K562 (cell line): ENCODE measurements at regions not wholly inside any gene's neighbourhood (a gene's known extent, or its start where the extent isn't known, plus 50 kb on each side); places are given as distances from the start of the nearest gene placed in this dataset.

Source experiments
- ATAC-seq: fragments of 200-7000 bp; cut with Tn5 transposase; 3 replicates; pipeline ENCODE4 v1.9.1; 2020; ENCODE audit warnings: moderate library complexity
- BruUV-seq: library from RNA; stranded (reverse); fragments of 400-500 nt; replicated peaks from 2 replicates; lab custom pipeline; 2021; lab: Mats Ljungman, UMichigan
- CTCF ChIA-PET: fragments of 300-600 bp; formaldehyde crosslinking; extraction: SDS; loops from one replicate; lab custom pipeline; 2021; ENCODE audit warnings: low intra/inter-chr PET ratio; lab: Yijun Ruan, JAX
- POLR2A ChIA-PET: fragments of 300-600, 350-650 bp; sonication (Branson Sonifier 250); formaldehyde crosslinking; extraction: SDS; loops from one replicate; lab custom pipeline; 2021; ENCODE audit warnings: antibody characterized with exemption, inconsistent platforms; lab: Yijun Ruan, JAX
- DNase-seq, 4 experiments: peaks; one replicate each; pipeline versions ENCODE4 v3.0.0 to v3.0.0-alpha.2; 2011 to 2018; ENCODE audit warnings: low spot score in 3 of 4, mixed read lengths in 3 of 4; ENCODE audit errors: extremely low read depth in 1 of 4
- FAIRE-seq: peaks from 2 replicates; lab custom pipeline; 2011; peaks lifted over from hg19 to GRCh38; lab: Jason Lieb, UNC
- H2AFZ ChIP-seq: 2 replicates; pipeline ENCODE4 v1.6.0; 2011; ENCODE audit warnings: low read depth, low read length, control low read depth, inconsistent platforms
- H3K27ac ChIP-seq: fragments of 200-600 bp; 3 replicates; pipeline ENCODE4 v1.8.0; 2011; ENCODE audit warnings: low read depth, mild to moderate bottlenecking, control low read depth, inconsistent platforms, low read length, moderate library complexity, mixed read lengths; ENCODE audit errors: extremely low read depth
- H3K27me3 ChIP-seq, 2 experiments: fragments of 300-600 bp in 1 of 2; 2 replicates in 1 of 2; 3 replicates in 1 of 2; pipeline versions ENCODE4 v1.6.0 to v1.8.0; 2011; ENCODE audit warnings: inconsistent platforms in 2 of 2, low read length in 2 of 2, mild to moderate bottlenecking in 1 of 2, mixed read lengths in 1 of 2, moderate library complexity in 1 of 2; ENCODE audit not compliant: control insufficient read depth in 2 of 2, insufficient read depth in 2 of 2
- H3K36me3 ChIP-seq: fragments of 300-600 bp; 3 replicates; pipeline ENCODE4 v1.8.0; 2011; ENCODE audit warnings: mild to moderate bottlenecking, low read length, inconsistent platforms; ENCODE audit not compliant: control insufficient read depth, insufficient read depth
- H3K4me1 ChIP-seq, 2 experiments: fragments of 200-600 bp in 1 of 2; replicated peaks in 1 of 2; 2 replicates in 1 of 2; 3 replicates in 1 of 2; pipeline versions ENCODE4 v1.5.1 to v1.8.0; 2011; ENCODE audit warnings: inconsistent platforms in 2 of 2, low read length in 2 of 2, mild to moderate bottlenecking in 1 of 2, mixed read lengths in 1 of 2, moderate library complexity in 1 of 2; ENCODE audit not compliant: control insufficient read depth in 2 of 2, insufficient read depth in 2 of 2
- H3K4me2 ChIP-seq: 2 replicates; pipeline ENCODE4 v1.6.1; 2011; ENCODE audit warnings: low read length, control low read depth, inconsistent platforms, mixed read lengths; ENCODE audit not compliant: insufficient read depth
- H3K4me3 ChIP-seq: fragments of 200-600 bp; sonication (generic), shearing (Covaris generic); 2 replicates; pipeline ENCODE4 v1.5.1; 2016; ENCODE audit warnings: control low read depth, inconsistent platforms
- H3K79me2 ChIP-seq: fragments of 200-600 bp; 3 replicates; pipeline ENCODE4 v1.8.0; 2011; ENCODE audit warnings: low read length, inconsistent platforms; ENCODE audit not compliant: control insufficient read depth, insufficient read depth
- H3K9ac ChIP-seq, 2 experiments: 2 replicates each; pipeline versions ENCODE4 v1.6.0 to v1.6.1; 2011; ENCODE audit warnings: low read depth in 2 of 2, low read length in 2 of 2, control low read depth in 1 of 2, inconsistent platforms in 1 of 2, mild to moderate bottlenecking in 1 of 2, mixed read lengths in 1 of 2; ENCODE audit not compliant: insufficient read depth in 1 of 2
- H3K9me1 ChIP-seq: one replicate; pipeline ENCODE4 v1.6.0; 2011; ENCODE audit warnings: inconsistent platforms, mild to moderate bottlenecking, low read length, moderate library complexity; ENCODE audit not compliant: control insufficient read depth, insufficient read depth
- H3K9me3 ChIP-seq: replicated peaks from 2 replicates; pipeline ENCODE4 v1.5.1; 2011; ENCODE audit warnings: low read depth, low read length, inconsistent platforms; ENCODE audit not compliant: control insufficient read depth, insufficient read depth
- H4K20me1 ChIP-seq: replicated peaks from 2 replicates; pipeline ENCODE4 v1.6.1; 2011; ENCODE audit warnings: low read length, inconsistent platforms, mixed read lengths; ENCODE audit not compliant: control insufficient read depth, insufficient read depth
- ATF1 ChIP-seq, 2 experiments: fragments of 450-650 bp in 1 of 2; IDR thresholded peaks; 2 replicates each; pipeline ENCODE4 v1.6.1; 2016; ENCODE audit warnings: missing compliant biosample characterization in 1 of 2, missing genetic modification characterization in 1 of 2
- BCL6 ChIP-seq: fragments of 250-450 bp; sonication (Bioruptor Pico); IDR thresholded peaks from 2 replicates; pipeline ENCODE4 v1.4.0; 2020
- CBX3 ChIP-seq, 2 experiments: IDR thresholded peaks; 1 replicate in 1 of 2; 2 replicates in 1 of 2; pipeline ENCODE4 v1.6.1; 2012; ENCODE audit warnings: inconsistent platforms in 2 of 2, low read length in 2 of 2, borderline replicate concordance in 1 of 2, control low read depth in 1 of 2
- CBX5 ChIP-seq: IDR thresholded peaks from 2 replicates; pipeline ENCODE4 v1.6.1; 2014; ENCODE audit warnings: low read depth, borderline replicate concordance
- COPS2 ChIP-seq: fragments of 450-650 bp; conservative IDR thresholded peaks from 2 replicates; pipeline ENCODE4 v1.6.1; 2016; ENCODE audit warnings: mild to moderate bottlenecking, moderate library complexity
- MAFG ChIP-seq: fragments of 450-650 bp; conservative IDR thresholded peaks from 2 replicates; pipeline ENCODE4 v1.6.1; 2016; ENCODE audit warnings: missing genetic modification characterization, missing compliant biosample characterization
- MECOM ChIP-seq: fragments of 250-450 bp; sonication (Bioruptor Pico); IDR thresholded peaks from 2 replicates; pipeline ENCODE4 v1.8.0; 2022; ENCODE audit warnings: inconsistent platforms
- POLR3G ChIP-seq: IDR thresholded peaks from 2 replicates; pipeline ENCODE4 v1.6.1; 2011; ENCODE audit not compliant: insufficient read length, insufficient replicate concordance; ENCODE audit errors: extremely low read depth
- SMARCE1 ChIP-seq: fragments of 450-650 bp; IDR thresholded peaks from 2 replicates; pipeline ENCODE4 v1.7.1; 2016; ENCODE audit warnings: mild to moderate bottlenecking
- ZKSCAN8 ChIP-seq: fragments of 200-800 bp; sonication (Bioruptor generic); IDR thresholded peaks from 2 replicates; pipeline ENCODE4 v1.6.1; 2016; ENCODE audit warnings: missing genetic modification characterization, missing compliant biosample characterization
- ZNF12 ChIP-seq: sonication (generic); formaldehyde crosslinking; IDR thresholded peaks from 2 replicates; pipeline ENCODE4 v1.4.0; 2020; ENCODE audit warnings: mild to moderate bottlenecking, missing genetic modification reagents
- ZNF140 ChIP-seq: fragments of 250-450 bp; sonication (Bioruptor Pico); IDR thresholded peaks from 2 replicates; pipeline ENCODE4 v1.8.0; 2021; ENCODE audit warnings: moderate library complexity, mild to moderate bottlenecking, inconsistent platforms
- ZNF79 ChIP-seq: fragments of 250-450 bp; sonication (Bioruptor Pico); IDR thresholded peaks from 2 replicates; pipeline ENCODE4 v1.4.0; 2020; ENCODE audit warnings: low read depth, mild to moderate bottlenecking, moderate library complexity
- ZZZ3 ChIP-seq: fragments of 450-650 bp; IDR thresholded peaks from 2 replicates; pipeline ENCODE4 v1.6.1; 2016; ENCODE audit warnings: antibody characterized with exemption, mild to moderate bottlenecking, moderate library complexity
- WGBS: fragments of 100-300 bp; shearing (Covaris generic); methylation state at CpG from one replicate; pipeline ENCODE4 v1.1.6; 2016; ENCODE audit warnings: low coverage, mixed read lengths; ENCODE audit not compliant: insufficient coverage; ENCODE audit errors: missing lambda C conversion rate; 5-methylcytosine and 5-hydroxymethylcytosine counted together
- in situ Hi-C: fragments of 300-500 bp; cut with MboI; formaldehyde crosslinking; loops from 4 replicates; pipeline ENCODE4 v1.15.0; 2018; ENCODE audit warnings: inconsistent platforms, mixed read lengths
- intact Hi-C: fragments of 100-400 bp; cut with micrococcal nuclease; formaldehyde crosslinking; loops from 2 replicates; pipeline ENCODE4 v1.14.2; 2022
- TF ChIP-seq, protein P1 (sequence below): sonication (generic); IDR thresholded peaks from 2 replicates; pipeline ENCODE4 v1.6.1; 2016
- TF ChIP-seq, protein P2 (sequence below): fragments of 450-650 bp; IDR thresholded peaks from one replicate; pipeline ENCODE4 v1.6.1; 2018; ENCODE audit warnings: mild to moderate bottlenecking, moderate library complexity; ENCODE audit not compliant: partially characterized antibody
- TF ChIP-seq, protein P3 (sequence below): fragments of 450-650 bp; IDR thresholded peaks from 2 replicates; pipeline ENCODE4 v1.6.1; 2016; ENCODE audit warnings: mild to moderate bottlenecking
- TF ChIP-seq, protein P4 (sequence below): fragments of 250-450 bp; sonication (Bioruptor Pico); IDR thresholded peaks from 2 replicates; pipeline ENCODE4 v1.8.0; 2021; ENCODE audit warnings: mild to moderate bottlenecking, moderate library complexity

DNA sequence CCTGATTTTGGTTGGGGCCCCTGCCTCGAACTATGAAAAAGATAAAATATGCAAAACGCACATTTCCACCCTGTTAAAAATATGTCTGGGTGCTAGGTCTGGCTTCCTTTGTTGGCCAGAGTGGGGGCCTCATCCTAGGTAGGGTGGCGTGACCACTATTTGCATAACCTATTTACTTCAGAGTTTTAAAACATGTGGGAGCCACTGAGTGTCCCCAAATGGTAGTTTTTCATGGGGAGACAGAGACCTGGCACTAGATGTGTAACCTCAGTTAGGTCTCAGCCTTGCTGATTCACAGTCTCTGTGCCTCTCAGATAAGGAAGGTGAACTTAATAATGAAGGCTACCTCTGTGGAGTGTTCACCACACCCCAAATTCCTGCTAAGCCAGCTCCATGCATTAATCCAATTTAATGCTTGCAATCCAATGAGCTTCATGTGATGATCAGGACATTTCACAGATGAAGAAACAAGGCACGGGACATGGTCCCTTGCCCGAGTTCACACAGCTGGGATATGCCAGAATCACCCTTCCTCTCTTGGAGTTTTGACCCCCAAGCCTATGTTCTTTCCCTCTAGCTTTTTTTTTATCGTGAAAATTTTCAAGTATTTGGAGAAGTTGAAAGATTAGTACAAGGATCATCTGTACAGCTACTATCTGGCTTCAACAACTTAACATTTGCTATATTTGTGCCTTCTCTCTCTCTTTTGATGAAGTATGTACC lies 103.4 kb downstream of the IRF8 start:
- FAIRE-seq, result no peak
- no peak for TF ChIP-seq ATF1 (CRISPR knock-in tag; IDR thresholded peaks at IDR 0.05)
- no peak for TF ChIP-seq ATF1 (tag; IDR thresholded peaks at IDR 0.05)
- no peak for TF ChIP-seq BCL6 (CRISPR knock-in tag)
- no peak for TF ChIP-seq ZNF12
- TF ChIP-seq ZKSCAN8 (CRISPR knock-in tag), result no peak
- no peak for TF ChIP-seq MAFG (tag)
- TF ChIP-seq ZNF79 (CRISPR knock-in tag), result no peak
- TF ChIP-seq MECOM (CRISPR knock-in tag), result no peak
- no peak for TF ChIP-seq CBX5
- TF ChIP-seq CBX3 (IDR thresholded peaks at IDR 0.05; ENCODE audit: borderline replicate concordance in 1 of 2, low read length in 2 of 2), result no peak
- TF ChIP-seq, protein P1, sequence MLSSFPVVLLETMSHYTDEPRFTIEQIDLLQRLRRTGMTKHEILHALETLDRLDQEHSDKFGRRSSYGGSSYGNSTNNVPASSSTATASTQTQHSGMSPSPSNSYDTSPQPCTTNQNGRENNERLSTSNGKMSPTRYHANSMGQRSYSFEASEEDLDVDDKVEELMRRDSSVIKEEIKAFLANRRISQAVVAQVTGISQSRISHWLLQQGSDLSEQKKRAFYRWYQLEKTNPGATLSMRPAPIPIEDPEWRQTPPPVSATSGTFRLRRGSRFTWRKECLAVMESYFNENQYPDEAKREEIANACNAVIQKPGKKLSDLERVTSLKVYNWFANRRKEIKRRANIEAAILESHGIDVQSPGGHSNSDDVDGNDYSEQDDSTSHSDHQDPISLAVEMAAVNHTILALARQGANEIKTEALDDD, result no peak
- TF ChIP-seq ZZZ3, result no peak
- no peak for TF ChIP-seq ZNF140 (CRISPR knock-in tag)
- TF ChIP-seq, protein P2, sequence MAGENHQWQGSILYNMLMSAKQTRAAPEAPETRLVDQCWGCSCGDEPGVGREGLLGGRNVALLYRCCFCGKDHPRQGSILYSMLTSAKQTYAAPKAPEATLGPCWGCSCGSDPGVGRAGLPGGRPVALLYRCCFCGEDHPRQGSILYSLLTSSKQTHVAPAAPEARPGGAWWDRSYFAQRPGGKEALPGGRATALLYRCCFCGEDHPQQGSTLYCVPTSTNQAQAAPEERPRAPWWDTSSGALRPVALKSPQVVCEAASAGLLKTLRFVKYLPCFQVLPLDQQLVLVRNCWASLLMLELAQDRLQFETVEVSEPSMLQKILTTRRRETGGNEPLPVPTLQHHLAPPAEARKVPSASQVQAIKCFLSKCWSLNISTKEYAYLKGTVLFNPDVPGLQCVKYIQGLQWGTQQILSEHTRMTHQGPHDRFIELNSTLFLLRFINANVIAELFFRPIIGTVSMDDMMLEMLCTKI, result no peak
- no peak for TF ChIP-seq SMARCE1
- TF ChIP-seq, protein P3, sequence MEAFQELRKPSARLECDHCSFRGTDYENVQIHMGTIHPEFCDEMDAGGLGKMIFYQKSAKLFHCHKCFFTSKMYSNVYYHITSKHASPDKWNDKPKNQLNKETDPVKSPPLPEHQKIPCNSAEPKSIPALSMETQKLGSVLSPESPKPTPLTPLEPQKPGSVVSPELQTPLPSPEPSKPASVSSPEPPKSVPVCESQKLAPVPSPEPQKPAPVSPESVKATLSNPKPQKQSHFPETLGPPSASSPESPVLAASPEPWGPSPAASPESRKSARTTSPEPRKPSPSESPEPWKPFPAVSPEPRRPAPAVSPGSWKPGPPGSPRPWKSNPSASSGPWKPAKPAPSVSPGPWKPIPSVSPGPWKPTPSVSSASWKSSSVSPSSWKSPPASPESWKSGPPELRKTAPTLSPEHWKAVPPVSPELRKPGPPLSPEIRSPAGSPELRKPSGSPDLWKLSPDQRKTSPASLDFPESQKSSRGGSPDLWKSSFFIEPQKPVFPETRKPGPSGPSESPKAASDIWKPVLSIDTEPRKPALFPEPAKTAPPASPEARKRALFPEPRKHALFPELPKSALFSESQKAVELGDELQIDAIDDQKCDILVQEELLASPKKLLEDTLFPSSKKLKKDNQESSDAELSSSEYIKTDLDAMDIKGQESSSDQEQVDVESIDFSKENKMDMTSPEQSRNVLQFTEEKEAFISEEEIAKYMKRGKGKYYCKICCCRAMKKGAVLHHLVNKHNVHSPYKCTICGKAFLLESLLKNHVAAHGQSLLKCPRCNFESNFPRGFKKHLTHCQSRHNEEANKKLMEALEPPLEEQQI, result no peak
- no peak for TF ChIP-seq POLR3G
- TF ChIP-seq, protein P4, sequence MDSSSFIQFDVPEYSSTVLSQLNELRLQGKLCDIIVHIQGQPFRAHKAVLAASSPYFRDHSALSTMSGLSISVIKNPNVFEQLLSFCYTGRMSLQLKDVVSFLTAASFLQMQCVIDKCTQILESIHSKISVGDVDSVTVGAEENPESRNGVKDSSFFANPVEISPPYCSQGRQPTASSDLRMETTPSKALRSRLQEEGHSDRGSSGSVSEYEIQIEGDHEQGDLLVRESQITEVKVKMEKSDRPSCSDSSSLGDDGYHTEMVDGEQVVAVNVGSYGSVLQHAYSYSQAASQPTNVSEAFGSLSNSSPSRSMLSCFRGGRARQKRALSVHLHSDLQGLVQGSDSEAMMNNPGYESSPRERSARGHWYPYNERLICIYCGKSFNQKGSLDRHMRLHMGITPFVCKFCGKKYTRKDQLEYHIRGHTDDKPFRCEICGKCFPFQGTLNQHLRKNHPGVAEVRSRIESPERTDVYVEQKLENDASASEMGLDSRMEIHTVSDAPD (CRISPR knock-in tag), result no peak
- no peak for TF ChIP-seq COPS2
- H3K27ac ChIP-seq, result no peak overlapping the region
- no peak for DNase-seq
- H3K27me3 ChIP-seq, result peaks cover 9 to 18% of the 10 kb centered on the region in 2 experiments
- ChIA-PET CTCF (no interaction called here), POLR2A (interaction anchor here (0.5 kb wide), 1 partner anchor 524 kb away, joined by 4 read pairs; no protein-coding TSS in a partner anchor)
- H3K36me3 ChIP-seq, result no peaks in the 10 kb centered on the region
- H3K9ac ChIP-seq, result no peak overlapping the region
- no TSS peak for BruUV-seq
- H2AFZ ChIP-seq, result no peak overlapping the region
- no peak overlapping the region for H3K4me2 ChIP-seq
- in situ Hi-C loops, result loop anchor here (25.0 kb wide), 1 partner anchor 890 kb away; the partner anchor contains the start of gene CIBAR2
- H3K79me2 ChIP-seq, result no peaks in the 10 kb centered on the region
- no peak for ATAC-seq
- no peaks in the 10 kb centered on the region for H3K4me1 ChIP-seq
- no peaks in the 10 kb centered on the region for H3K9me1 ChIP-seq
- intact Hi-C loops, result no loop called here
- WGBS, result 1% methylated on average over 6 of the region's 6 CpGs
- no peaks in the 10 kb centered on the region for H4K20me1 ChIP-seq
- H3K4me3 ChIP-seq, result no peak overlapping the region
- no peaks in the 10 kb centered on the region for H3K9me3 ChIP-seq
